ENCODE measurements at regions not wholly inside any gene's neighbourhood (a gene's known extent, or its start where the extent isn't known, plus 50 kb on each side); places are given as distances from the start of the nearest gene placed in this dataset.

- TF ChIP-seq CBX5 (IDR thresholded peaks at IDR 0.05; ENCODE audit: low read depth, low read length) (no peak), GABPA (IDR thresholded peaks at IDR 0.05; ENCODE audit: borderline replicate concordance, insufficient read depth, low read length) (no peak), CEBPB (IDR thresholded peaks at IDR 0.05; ENCODE audit: low read depth, low read length) (no peak), CTCF (IDR thresholded peaks at IDR 0.05; ENCODE audit: control extremely low read depth in 1 of 3, insufficient read depth in 1 of 3, low read depth in 1 of 3, low read length in 3 of 3) (no peak), BRCA1 (IDR thresholded peaks at IDR 0.05; ENCODE audit: low read depth, low read length) (no peak), TEAD4 (IDR thresholded peaks at IDR 0.05; ENCODE audit: low read depth, low read length) (no peak), CHD1 (IDR thresholded peaks at IDR 0.05; ENCODE audit: low read depth, low read length) (no peak), JUND (IDR thresholded peaks at IDR 0.05; ENCODE audit: low read length) (no peak), EZH2 (IDR thresholded peaks at IDR 0.05; ENCODE audit: low read depth, low read length, severe bottlenecking) (no peak), TCF12 (IDR thresholded peaks at IDR 0.05; ENCODE audit: low read depth, low read length) (no peak), EGR1 (IDR thresholded peaks at IDR 0.05; ENCODE audit: borderline replicate concordance, low read depth, low read length) (no peak)
Measured at GRCh38 chr20:60256811-60257210, 298.6 kb downstream of the CDH26 start.

All from H1 (cell line).